ENCODE measurements at regions not wholly inside any gene's neighbourhood (a gene's known extent, or its start where the extent isn't known, plus 50 kb on each side); places are given as distances from the start of the nearest gene placed in this dataset.

- intact Hi-C loops (cut with DNase I) = loop anchor here in 2 of 3 donors (5.0 to 10.0 kb wide), 2 partner anchors 311 to 314 kb away; no protein-coding TSS in a partner anchor
- FAIRE-seq = peak; percentile 32
Observed at GRCh38 chr10:120735773-120736371, 115.3 kb upstream of the WDR11 start.

GRCh38 chr10:120736377-120736776 lies 114.8 kb upstream of the WDR11 start:
- Histone ChIP-seq H3K27me3 (no peaks in the 10 kb centered on the region), H3K9me3 (no peaks in the 10 kb centered on the region), H3K4me3 (no peak overlapping the region), H3K27ac (no peak overlapping the region), H3K4me1 (no peaks in the 10 kb centered on the region), H3K36me3 (no peaks in the 10 kb centered on the region)
- WGBS, 2 donors = 38 to 45% methylated on average over 4 of the region's 4 CpGs
- intact Hi-C loops (cut with DNase I) = loop anchor here in 2 of 3 donors (5.0 to 10.0 kb wide), 2 partner anchors 312 to 314 kb away; no protein-coding TSS in a partner anchor
- ATAC-seq (no peak), FAIRE-seq (no peak), DNase-seq (no peak)
- no peak for TF ChIP-seq CTCF (IDR thresholded peaks at IDR 0.05)

More at GRCh38 chr10:120735773-120736371, 115.3 kb upstream of the WDR11 start:
- 26 to 32% methylated on average over 5 of the region's 5 CpGs for WGBS, 2 donors
- no peaks in the 10 kb centered on the region for H3K36me3 ChIP-seq
- DNase-seq (no peak), ATAC-seq (peak in 3 of 4 donors; percentile 63 to 74 (median 70))
- H3K27ac ChIP-seq = no peak overlapping the region
- H3K4me1 ChIP-seq = no peaks in the 10 kb centered on the region
- TF ChIP-seq CTCF (IDR thresholded peaks at IDR 0.05) = peak; percentile 11 to 71 (median 60)
- H3K27me3 ChIP-seq = no peaks in the 10 kb centered on the region
- H3K9me3 ChIP-seq = no peaks in the 10 kb centered on the region
- no peak overlapping the region for H3K4me3 ChIP-seq

- no peaks in the 10 kb centered on the region for H3K27me3 ChIP-seq
- no peaks in the 10 kb centered on the region for H3K4me1 ChIP-seq
- H3K27ac ChIP-seq = no peak overlapping the region
- no peak for DNase-seq
- no peak overlapping the region for H3K4me3 ChIP-seq
- no peak for ATAC-seq
- intact Hi-C loops (cut with DNase I) = loop anchor here in 2 of 3 donors (5.0 to 10.0 kb wide), 2 partner anchors 314 to 316 kb away; no protein-coding TSS in a partner anchor
- no peak for TF ChIP-seq CTCF (IDR thresholded peaks at IDR 0.05)
- no peaks in the 10 kb centered on the region for H3K36me3 ChIP-seq
- no peak for FAIRE-seq
- H3K9me3 ChIP-seq = no peaks in the 10 kb centered on the region
- 30 to 36% methylated on average over 3 of the region's 3 CpGs for WGBS, 2 donors
Observed at GRCh38 chr10:120738658-120739057, 112.5 kb upstream of the WDR11 start.

- Histone ChIP-seq H3K4me3 (no peak overlapping the region), H3K9me3 (no peaks in the 10 kb centered on the region), H3K36me3 (no peaks in the 10 kb centered on the region), H3K27me3 (no peaks in the 10 kb centered on the region), H3K27ac (no peak overlapping the region), H3K4me1 (no peaks in the 10 kb centered on the region)
- peak in 2 of 4 donors; percentile 25 to 55 for ATAC-seq
- DNase-seq = no peak
- intact Hi-C loops (cut with DNase I) = no loop called here
- 11 to 16% methylated on average over 5 of the region's 5 CpGs for WGBS, 2 donors
- no peak for TF ChIP-seq CTCF (IDR thresholded peaks at IDR 0.05)
- no peak for FAIRE-seq
Observed at GRCh38 chr10:120741396-120741795, 109.8 kb upstream of the WDR11 start.

GRCh38 chr10:120742373-120742772 lies 108.8 kb upstream of the WDR11 start:
- 91 to 93% methylated on average over 4 of the region's 4 CpGs for WGBS, 2 donors

More at GRCh38 chr10:120742373-120742772, 108.8 kb upstream of the WDR11 start:
- H3K9me3 ChIP-seq = no peaks in the 10 kb centered on the region
- intact Hi-C loops (cut with DNase I) = no loop called here
- ATAC-seq = no peak
- no peaks in the 10 kb centered on the region for H3K27me3 ChIP-seq
- H3K4me1 ChIP-seq = no peaks in the 10 kb centered on the region
- no peak for DNase-seq
- FAIRE-seq = no peak
- no peak overlapping the region for H3K4me3 ChIP-seq
- no peak for TF ChIP-seq CTCF (IDR thresholded peaks at IDR 0.05)
- no peak overlapping the region for H3K27ac ChIP-seq
- no peaks in the 10 kb centered on the region for H3K36me3 ChIP-seq

Data from pancreas (tissue), 10 donors.